Ammon's horn (tissue), 1 donor: ENCODE measurements at regions not wholly inside any gene's neighbourhood (a gene's known extent, or its start where the extent isn't known, plus 50 kb on each side); places are given as distances from the start of the nearest gene placed in this dataset.

Source experiments
- DNase-seq: peaks from one replicate; pipeline ENCODE4 v3.0.0-alpha.2; 2016; ENCODE audit warnings: low spot score

DNA sequence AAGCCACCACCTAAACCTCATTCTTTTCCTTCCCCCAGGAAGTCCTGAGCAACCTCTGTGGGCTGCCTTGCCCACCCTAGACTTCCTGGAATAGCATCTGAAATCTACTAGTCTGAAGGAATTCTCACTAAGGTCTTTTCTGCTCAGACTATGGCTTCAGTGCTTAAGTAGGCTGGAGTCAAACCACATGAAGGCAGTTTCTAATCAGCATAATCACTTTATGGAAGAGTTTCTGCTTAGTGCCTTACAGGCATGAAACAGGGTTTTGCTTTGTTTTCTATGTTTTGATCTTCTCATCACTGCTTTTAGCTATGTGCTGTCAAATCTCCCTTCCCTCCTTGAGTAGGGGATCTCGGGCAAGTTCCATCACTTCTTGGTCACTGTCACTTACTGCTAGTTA lies 117.7 kb downstream of the WT1 start:
- DNase-seq: no peak

DNA sequence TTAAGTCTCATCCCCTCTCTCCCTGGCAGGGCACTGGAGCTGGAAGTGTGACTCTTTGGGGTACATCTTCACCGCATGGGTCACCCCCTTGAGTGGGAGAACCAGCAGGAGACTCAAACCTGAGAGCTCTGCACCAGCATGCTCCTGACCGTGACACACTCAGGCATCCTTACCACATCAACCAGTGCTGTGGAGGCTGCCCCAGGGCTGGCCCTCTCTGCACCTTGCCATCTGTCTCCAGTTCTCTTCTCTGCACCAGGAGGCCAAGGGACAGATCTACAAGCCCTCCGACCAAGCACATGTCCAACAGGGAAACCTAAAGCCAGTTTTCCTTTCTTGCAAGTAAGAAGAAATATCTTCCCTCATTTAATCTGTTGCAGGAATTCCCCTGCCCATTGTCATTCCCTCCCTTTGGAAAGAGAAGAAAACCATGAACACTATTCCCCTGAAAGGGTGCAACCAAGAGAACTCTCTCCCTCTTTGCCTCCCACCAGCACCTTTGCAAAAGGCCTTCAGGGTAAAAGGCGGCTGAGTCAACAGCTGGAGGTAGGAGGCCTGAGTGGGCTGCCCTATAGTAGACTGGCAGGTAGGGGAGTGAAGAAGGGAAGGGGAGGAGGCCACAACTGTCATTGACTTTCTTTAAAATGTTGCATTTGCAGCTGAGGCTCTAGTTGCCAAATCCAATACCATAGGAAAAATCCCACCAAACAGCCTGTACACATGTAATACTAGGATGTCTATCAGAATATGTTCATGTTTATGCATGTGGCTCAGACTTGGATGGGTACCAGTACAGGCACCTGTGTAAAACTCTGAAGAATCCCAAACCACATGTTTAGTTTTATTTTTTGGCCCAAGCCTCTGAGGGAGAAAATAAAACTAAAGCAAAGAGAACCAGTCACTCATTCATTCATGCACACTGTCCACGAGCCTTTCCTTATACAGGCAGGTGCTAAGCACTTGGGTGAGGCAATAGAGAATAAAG lies 117.0 kb downstream of the WT1 start:
- no peak for DNase-seq

DNA sequence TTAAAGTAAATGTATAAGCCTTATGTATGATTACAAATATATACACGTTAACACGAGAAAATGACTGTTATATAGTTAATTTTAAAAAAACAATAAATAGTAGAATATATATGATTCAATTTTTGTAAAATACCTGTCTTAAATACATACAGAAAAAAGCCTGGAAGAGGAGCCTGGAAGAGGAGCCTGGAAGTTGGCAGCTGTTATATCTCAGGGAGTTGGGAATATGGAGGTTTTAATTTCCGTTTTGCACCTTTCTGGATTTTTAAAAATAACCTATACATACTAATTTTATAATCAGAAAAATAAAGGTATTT lies 111.6 kb downstream of the WT1 start:
- no peak for DNase-seq

DNA sequence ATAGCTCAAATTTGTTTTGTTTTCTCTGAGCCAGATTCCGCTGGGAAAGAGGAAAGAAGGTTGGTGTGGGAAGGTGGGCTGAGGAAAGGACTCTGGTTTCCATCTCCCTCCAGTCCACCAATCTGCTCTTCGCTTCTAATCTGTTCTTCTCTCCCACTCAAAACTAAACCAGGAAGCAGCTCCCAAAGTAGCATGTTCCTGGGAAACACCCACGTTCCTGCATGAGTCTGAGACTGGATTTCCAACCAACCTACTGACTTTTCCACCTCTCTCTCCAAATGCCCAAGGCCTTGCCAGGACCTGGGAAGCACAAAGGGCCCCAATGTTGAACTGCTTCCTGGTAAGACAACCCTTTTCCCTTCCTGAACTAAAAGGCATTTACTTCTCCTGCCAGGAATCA lies 110.2 kb downstream of the WT1 start:
- DNase-seq: no peak

DNA sequence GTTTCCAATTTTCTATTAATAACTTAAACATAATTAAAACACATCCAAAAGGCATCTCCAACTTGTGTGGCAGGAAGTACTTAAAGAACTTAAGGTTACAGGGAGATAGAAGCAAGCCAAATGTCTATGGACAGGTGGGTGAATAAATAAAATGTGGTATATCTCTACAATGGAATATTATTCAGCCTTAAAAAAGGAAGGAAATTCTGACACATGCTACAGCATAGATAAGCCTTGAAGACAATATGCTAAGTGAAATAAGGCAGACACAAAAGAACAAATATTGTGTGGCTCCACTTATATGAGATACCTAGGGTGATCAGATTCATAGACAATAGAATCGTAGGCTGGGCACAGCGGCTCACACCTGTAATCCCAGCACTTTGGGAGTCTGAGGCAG lies 109.6 kb downstream of the WT1 start:
- DNase-seq: no peak

DNA sequence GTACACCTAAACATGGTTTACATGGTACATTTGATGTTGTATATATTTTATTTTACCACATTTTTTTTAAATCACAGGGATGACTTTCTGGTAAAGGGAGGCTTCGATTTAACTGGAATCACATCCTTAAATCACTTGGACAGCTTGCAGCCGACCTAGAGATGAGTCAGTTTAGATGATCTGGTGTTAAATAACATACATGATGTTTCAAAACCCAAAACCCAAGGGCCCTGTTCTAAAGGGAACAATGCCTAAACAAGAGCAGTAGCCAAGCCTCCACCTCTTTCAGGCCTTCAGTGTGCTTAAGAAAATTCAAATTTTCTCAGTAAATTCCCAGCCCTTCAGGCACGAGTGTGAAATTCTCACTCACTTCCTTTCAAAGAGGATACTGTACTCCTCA lies 108.8 kb downstream of the WT1 start:
- no peak for DNase-seq

DNA sequence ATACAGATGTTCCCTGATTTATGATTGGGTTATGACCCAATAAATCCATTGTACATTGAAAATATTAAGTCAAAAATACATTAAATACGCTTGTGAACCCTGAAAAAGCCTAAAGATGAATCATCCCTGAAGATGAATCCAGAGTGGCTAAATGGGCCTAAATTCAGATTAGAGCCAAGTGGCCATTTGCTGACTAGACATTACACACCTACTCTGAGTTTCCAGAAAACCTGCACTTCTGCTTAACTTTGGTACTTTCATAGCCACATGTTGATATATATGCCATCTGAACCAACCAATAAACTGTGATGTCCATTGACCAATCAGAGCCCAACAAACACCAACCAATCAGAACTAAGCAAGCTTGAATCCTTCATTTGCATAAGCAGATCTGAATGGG lies 106.9 kb downstream of the WT1 start:
- no peak for DNase-seq

DNA sequence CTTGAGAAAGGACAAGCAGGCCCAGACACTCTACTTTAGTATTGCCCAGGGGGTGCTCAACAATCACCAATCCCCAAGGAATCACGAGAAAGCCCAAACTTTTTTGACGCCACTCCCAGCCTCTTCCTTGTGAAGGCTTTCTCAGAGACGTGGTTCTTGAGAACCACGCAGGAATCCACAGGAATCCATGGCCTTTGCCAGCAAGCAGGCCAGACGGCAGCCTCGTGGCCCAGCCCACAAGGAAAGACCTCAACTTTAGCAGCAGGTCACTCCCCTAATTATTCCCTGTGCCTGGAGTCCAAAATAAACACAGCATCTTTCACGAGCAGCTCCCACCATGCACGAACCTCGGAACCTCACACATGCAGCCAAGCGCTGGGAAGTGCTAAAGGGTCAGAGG lies 104.2 kb downstream of the WT1 start:
- no peak for DNase-seq

DNA sequence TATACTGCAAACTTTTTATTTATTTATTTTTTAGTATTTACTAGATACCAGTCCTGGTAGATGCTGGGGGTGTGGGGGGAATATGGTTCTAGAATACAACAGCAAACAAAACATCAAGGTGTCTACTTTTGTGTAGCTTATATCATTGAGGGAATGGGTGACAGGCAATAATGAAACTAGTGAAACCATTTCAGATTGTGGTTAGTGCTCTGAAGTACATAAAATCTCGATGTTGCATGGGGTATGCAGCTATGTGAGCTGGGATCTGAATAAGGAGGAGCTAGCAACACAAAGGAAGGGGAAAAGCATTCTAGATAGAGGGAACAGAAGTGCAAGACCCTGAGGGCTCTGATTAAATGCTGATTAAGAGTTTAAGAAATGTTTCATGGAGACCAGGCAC lies 103.5 kb downstream of the WT1 start:
- no peak for DNase-seq

DNA sequence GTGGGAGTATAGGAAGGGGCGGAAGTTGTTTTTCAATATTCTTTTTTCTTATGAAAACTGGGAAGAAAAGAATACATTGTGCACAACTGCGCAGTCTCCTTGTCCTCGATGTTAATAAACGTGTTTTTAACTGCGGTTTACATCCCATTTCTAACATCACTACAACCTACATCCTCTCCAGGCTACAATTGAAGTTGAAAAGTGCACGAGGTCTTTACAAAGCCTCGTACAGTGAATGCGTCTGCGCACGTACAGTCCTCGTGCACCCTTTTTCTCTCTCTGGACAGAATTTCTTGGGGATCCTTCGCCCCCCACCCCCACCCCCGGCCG lies 102.4 kb downstream of the WT1 start:
- no peak for DNase-seq

DNA sequence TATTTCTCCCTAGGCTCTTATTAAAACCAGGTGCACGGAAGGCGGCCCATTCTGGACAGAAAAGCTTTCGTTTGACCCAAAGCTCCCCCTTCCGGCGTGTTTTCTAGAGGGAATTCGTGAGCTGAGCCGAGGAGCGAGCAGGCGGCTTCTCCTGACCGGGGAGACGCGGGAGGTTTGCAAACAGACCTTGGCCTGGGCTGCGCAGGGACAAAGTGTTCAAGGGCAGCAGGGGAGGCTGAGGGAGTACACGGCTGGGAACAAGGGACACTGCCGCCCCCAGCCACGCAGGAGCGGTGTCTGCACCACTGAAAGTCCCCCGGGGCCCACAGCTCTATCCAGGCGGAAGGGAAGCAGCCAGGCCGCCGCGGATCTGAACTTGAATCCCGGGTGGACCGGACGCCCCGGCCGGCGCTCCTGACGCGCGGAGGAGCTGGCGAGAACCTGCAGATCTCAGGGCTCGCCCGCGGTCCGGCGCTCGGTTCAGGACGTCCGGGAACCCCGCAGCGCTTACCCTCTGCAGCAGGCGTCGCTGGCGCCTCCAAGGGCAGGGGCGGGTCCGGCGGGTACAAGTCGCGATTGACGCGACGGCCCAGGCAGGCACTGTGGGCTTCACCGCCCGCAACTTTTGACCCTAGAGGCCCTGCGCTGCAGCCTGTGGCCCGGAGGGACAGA lies 101.9 kb downstream of the WT1 start:
- DNase-seq: peak; percentile 49

DNA sequence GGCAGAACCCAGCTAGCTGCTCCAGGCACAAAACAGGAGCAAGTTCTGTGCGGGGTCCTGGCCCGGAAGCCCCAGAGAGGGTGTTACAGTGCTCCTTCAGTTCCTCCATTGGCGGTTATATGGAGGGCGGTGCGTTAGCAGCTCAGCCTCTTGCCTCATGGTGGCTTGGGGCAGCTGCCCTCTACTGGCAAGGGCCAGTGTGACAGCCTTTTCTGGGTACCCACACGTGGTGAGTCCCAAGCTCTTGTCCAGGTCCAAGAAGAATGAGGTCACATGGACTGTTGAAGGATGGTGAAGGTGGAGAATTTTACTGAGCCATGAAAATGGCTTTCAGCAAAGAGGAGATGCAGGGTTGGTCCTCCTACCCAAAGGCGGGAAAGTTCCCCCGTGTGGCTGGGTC lies 100.5 kb downstream of the WT1 start:
- no peak for DNase-seq
